IMR-90 (cell line): ENCODE measurements at regions not wholly inside any gene's neighbourhood (a gene's known extent, or its start where the extent isn't known, plus 50 kb on each side); places are given as distances from the start of the nearest gene placed in this dataset.

Experiments
- ATAC-seq: fragments of 200-7000 bp; cut with Tn5 transposase; 2 replicates; pipeline ENCODE4 v1.9.1; 2020; ENCODE audit warnings: low read depth, mild to moderate bottlenecking, moderate library complexity
- BruUV-seq: library from RNA; stranded (reverse); fragments of 400-500 nt; replicated peaks from 2 replicates; lab custom pipeline; 2021; lab: Mats Ljungman, UMichigan
- CTCF ChIA-PET: fragments of 300-600 bp; formaldehyde crosslinking; extraction: SDS; loops from one replicate; lab custom pipeline; 2021; ENCODE audit warnings: antibody characterized with exemption; lab: Yijun Ruan, JAX
- POLR2A ChIA-PET: fragments of 300-600 bp; sonication (Branson Sonifier 250); formaldehyde crosslinking; loops from one replicate; lab custom pipeline; 2022; ENCODE audit warnings: antibody characterized with exemption; ENCODE audit not compliant: unreplicated experiment; lab: Charles Lee
- DNase-seq: peaks from one replicate; pipeline ENCODE4 v3.0.0; 2013
- H2AFZ ChIP-seq: replicated peaks from 2 replicates; pipeline ENCODE3; 2013; ENCODE audit warnings: low read length, mild to moderate bottlenecking; ENCODE audit not compliant: poor library complexity
- H2AK5ac ChIP-seq: 2 replicates; pipeline ENCODE4 v1.6.1; 2013; ENCODE audit warnings: low read depth, low read length, inconsistent platforms
- H2AK9ac ChIP-seq: replicated peaks from 2 replicates; pipeline ENCODE3; 2013; ENCODE audit warnings: mild to moderate bottlenecking, low read depth, low read length, moderate library complexity; ENCODE audit not compliant: poor library complexity
- H2BK120ac ChIP-seq: 2 replicates; pipeline ENCODE4 v1.6.1; 2013; ENCODE audit warnings: low read depth, low read length, inconsistent platforms
- H2BK15ac ChIP-seq: 3 replicates; pipeline ENCODE4 v1.6.1; 2013; ENCODE audit warnings: low read depth, low read length, inconsistent platforms
- H2BK20ac ChIP-seq: 2 replicates; pipeline ENCODE4 v1.6.1; 2013; ENCODE audit warnings: low read depth, mild to moderate bottlenecking, inconsistent platforms, low read length, moderate library complexity
- H2BK5ac ChIP-seq: 2 replicates; pipeline ENCODE4 v1.6.1; 2013; ENCODE audit warnings: mild to moderate bottlenecking, low read depth, low read length, inconsistent platforms; ENCODE audit not compliant: poor library complexity, severe bottlenecking
- H3K14ac ChIP-seq: replicated peaks from 2 replicates; pipeline ENCODE4 v1.6.1; 2013; ENCODE audit warnings: low read depth, low read length, inconsistent platforms
- H3K18ac ChIP-seq: 2 replicates; pipeline ENCODE4 v1.6.1; 2013; ENCODE audit warnings: low read depth, low read length, control low read depth
- H3K23ac ChIP-seq: 2 replicates; pipeline ENCODE4 v1.6.1; 2013; ENCODE audit warnings: low read depth, low read length, inconsistent platforms
- H3K27ac ChIP-seq: 2 replicates; pipeline ENCODE4 v1.5.1; 2013; ENCODE audit warnings: mild to moderate bottlenecking, control low read depth, low read length; ENCODE audit not compliant: insufficient read depth
- H3K27me3 ChIP-seq: 2 replicates; pipeline ENCODE4 v1.6.1; 2013; ENCODE audit warnings: low read length; ENCODE audit not compliant: control insufficient read depth, insufficient read depth
- H3K36me3 ChIP-seq: 2 replicates; pipeline ENCODE4 v1.6.1; 2013; ENCODE audit warnings: low read length, mixed read lengths; ENCODE audit not compliant: control insufficient read depth, insufficient read depth
- H3K4ac ChIP-seq: 2 replicates; pipeline ENCODE4 v1.6.1; 2013; ENCODE audit warnings: low read depth, low read length, inconsistent platforms
- H3K4me1 ChIP-seq: 2 replicates; pipeline ENCODE4 v1.6.1; 2013; ENCODE audit warnings: low read length, mixed read lengths; ENCODE audit not compliant: control insufficient read depth, insufficient read depth
- H3K4me2 ChIP-seq: 2 replicates; pipeline ENCODE4 v1.6.1; 2013; ENCODE audit warnings: low read depth, mild to moderate bottlenecking, control low read depth, low read length, moderate library complexity
- H3K4me3 ChIP-seq: 2 replicates; pipeline ENCODE4 v1.5.1; 2013; ENCODE audit warnings: low read depth, mild to moderate bottlenecking, control low read depth, low read length, moderate library complexity; ENCODE audit not compliant: insufficient read depth
- H3K56ac ChIP-seq: 2 replicates; pipeline ENCODE4 v1.6.1; 2013; ENCODE audit warnings: low read length, inconsistent platforms; ENCODE audit not compliant: insufficient read depth; ENCODE audit errors: extremely low read depth
- H3K79me1 ChIP-seq, 2 experiments: 2 replicates each; pipeline ENCODE4 v1.6.1; 2013; ENCODE audit warnings: low read length in 2 of 2, inconsistent platforms in 1 of 2, low read depth in 1 of 2
- H3K9ac ChIP-seq: 2 replicates; pipeline ENCODE4 v1.6.1; 2013; ENCODE audit warnings: low read depth, low read length, control low read depth
- H3K9me1 ChIP-seq: 2 replicates; pipeline ENCODE4 v1.6.1; 2013; ENCODE audit warnings: low read length, inconsistent platforms; ENCODE audit not compliant: insufficient read depth
- H3K9me3 ChIP-seq: 2 replicates; pipeline ENCODE4 v1.6.1; 2013; ENCODE audit warnings: low read length; ENCODE audit not compliant: control insufficient read depth, insufficient read depth
- H4K20me1 ChIP-seq: 2 replicates; pipeline ENCODE4 v1.6.1; 2013; ENCODE audit warnings: low read length, inconsistent platforms; ENCODE audit not compliant: insufficient read depth
- H4K5ac ChIP-seq: 2 replicates; pipeline ENCODE4 v1.6.1; 2013; ENCODE audit warnings: mild to moderate bottlenecking, low read depth, low read length, control low read depth
- H4K8ac ChIP-seq, 2 experiments: 2 replicates each; pipeline ENCODE4 v1.6.1; 2013; ENCODE audit warnings: low read depth in 2 of 2, low read length in 2 of 2, control low read depth in 1 of 2, inconsistent platforms in 1 of 2
- H4K91ac ChIP-seq: 2 replicates; pipeline ENCODE4 v1.6.1; 2013; ENCODE audit warnings: low read depth, low read length, inconsistent platforms; ENCODE audit not compliant: insufficient read depth
- CEBPB ChIP-seq: IDR thresholded peaks from 2 replicates; pipeline ENCODE4 v1.6.1; 2012; ENCODE audit warnings: low read depth, low read length, improper control_type of control experiment
- FOS ChIP-seq: fragments of 150-350 bp; IDR thresholded peaks from 2 replicates; pipeline ENCODE4 v1.6.1; 2016; ENCODE audit warnings: low read depth, low read length
- POLR2A ChIP-seq: IDR thresholded peaks from 2 replicates; pipeline ENCODE4 v1.6.1; 2012; ENCODE audit warnings: mild to moderate bottlenecking, low read depth, low read length
- WGBS, 2 experiments: methylation state at CpG; one replicate each; pipeline versions ENCODE4 v1.1.5 to v1.1.7; 2013; ENCODE audit warnings: missing lambda C conversion rate in 2 of 2; ENCODE audit not compliant: insufficient read length in 1 of 2; ENCODE audit errors: extremely low coverage in 2 of 2; 5-methylcytosine and 5-hydroxymethylcytosine counted together
- dilution Hi-C: fragments of 300-500 bp; cut with HindIII; formaldehyde crosslinking; loops from one replicate; pipeline ENCODE4 v1.14.3; 2018; ENCODE audit warnings: low sequenced_read_pairs; ENCODE audit not compliant: unreplicated experiment
- in situ Hi-C: fragments of 300-500 bp; cut with MboI; formaldehyde crosslinking; loops from 3 replicates; pipeline ENCODE4 v1.14.3; 2019; ENCODE audit warnings: low sequenced_read_pairs, inconsistent platforms, mixed read lengths
- intact Hi-C: fragments of 100-400 bp; cut with micrococcal nuclease; formaldehyde crosslinking; loops from 2 replicates; pipeline ENCODE4 v1.10.0; 2022

- Histone ChIP-seq H3K4me3 (no peak overlapping the region; the same call in 1 of the 2 replicates), H2BK15ac (peak overlapping the region; percentile 53; the same call in 2 of the 3 replicates), H3K4me1 (peaks cover 17% of the 10 kb centered on the region), H3K14ac (peak overlapping the region; percentile 46), H2AFZ (peak overlapping the region; percentile 68), H4K5ac (peak overlapping the region; percentile 92), H3K27me3 (no peaks in the 10 kb centered on the region), H3K23ac (0 out of 2 replicates have a peak overlapping the region, but pooled peaks have one; percentile 10), H2BK20ac (peak overlapping the region; percentile 60), H3K79me1 (no peaks in the 10 kb centered on the region), H2BK5ac (peak overlapping the region; percentile 90), H4K20me1 (no peaks in the 10 kb centered on the region), H3K4ac (peak overlapping the region; percentile 76), H3K36me3 (no peaks in the 10 kb centered on the region), H3K9me3 (no peaks in the 10 kb centered on the region), H2BK120ac (peak overlapping the region; percentile 77), H3K9me1 (peaks cover 3% of the 10 kb centered on the region; the same call in 1 of the 2 replicates), H3K9ac (peak overlapping the region; percentile 65), H3K27ac (peak overlapping the region; percentile 89), H3K4me2 (peak overlapping the region; percentile 85), H4K8ac (peak overlapping the region; percentile 38 to 79), H3K18ac (peak overlapping the region; percentile 95), H3K56ac (no peak overlapping the region; the same call in 1 of the 2 replicates), H2AK9ac (peak overlapping the region; percentile 18), H2AK5ac (peak overlapping the region; percentile 76), H4K91ac (peak overlapping the region; percentile 78)
- DNase-seq (peak; percentile 76), ATAC-seq (peak; percentile 76)
- peak; percentile 41 for TF ChIP-seq FOS
- no peak for TF ChIP-seq POLR2A
- no peak for TF ChIP-seq CEBPB
- dilution Hi-C loops (no loop called here), intact Hi-C loops (no loop called here), in situ Hi-C loops (no loop called here)
- WGBS, 2 experiments = no CpG with 5 or more reads among the region's 2 CpGs
- POLR2A ChIA-PET = no interaction called here
- no TSS peak for BruUV-seq
- CTCF ChIA-PET = interaction anchor here (0.8 kb wide), 1 partner anchor 9 kb away, joined by 3 read pairs; no protein-coding TSS in a partner anchor
Measured at GRCh38 chr17:62876673-62877405, 68.7 kb upstream of the MARCHF10 start.
